Urothelium cell line (cell line): ENCODE measurements at regions not wholly inside any gene's neighbourhood (a gene's known extent, or its start where the extent isn't known, plus 50 kb on each side); places are given as distances from the start of the nearest gene placed in this dataset.

Source experiments
- DNase-seq: peaks from one replicate; pipeline ENCODE4 v3.0.0; 2011; ENCODE audit warnings: low spot score, mixed read lengths
- FAIRE-seq: peaks from 2 replicates; lab custom pipeline; 2011; peaks lifted over from hg19 to GRCh38; lab: Jason Lieb, UNC

DNA sequence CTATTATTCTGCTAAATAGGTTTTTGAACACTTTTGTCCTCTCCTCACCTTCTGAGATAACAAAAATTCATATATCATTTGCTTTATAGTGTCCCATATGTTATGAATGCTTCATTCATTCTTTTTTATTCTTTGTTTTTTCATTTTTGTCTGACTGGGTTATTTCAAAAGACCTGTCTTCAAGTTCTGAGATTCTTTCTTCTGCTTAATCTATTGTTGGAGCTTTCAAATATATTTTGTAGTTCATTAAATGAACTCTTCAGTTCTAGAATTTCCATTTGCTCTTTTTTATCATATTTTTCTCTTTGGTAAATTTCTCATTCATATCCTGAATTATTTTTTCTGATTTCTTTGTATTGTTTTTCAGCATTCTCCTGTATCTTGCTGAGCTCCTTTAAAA, 53.1 kb upstream of the SCIN start:
- no peak for DNase-seq
- no peak for FAIRE-seq

DNA sequence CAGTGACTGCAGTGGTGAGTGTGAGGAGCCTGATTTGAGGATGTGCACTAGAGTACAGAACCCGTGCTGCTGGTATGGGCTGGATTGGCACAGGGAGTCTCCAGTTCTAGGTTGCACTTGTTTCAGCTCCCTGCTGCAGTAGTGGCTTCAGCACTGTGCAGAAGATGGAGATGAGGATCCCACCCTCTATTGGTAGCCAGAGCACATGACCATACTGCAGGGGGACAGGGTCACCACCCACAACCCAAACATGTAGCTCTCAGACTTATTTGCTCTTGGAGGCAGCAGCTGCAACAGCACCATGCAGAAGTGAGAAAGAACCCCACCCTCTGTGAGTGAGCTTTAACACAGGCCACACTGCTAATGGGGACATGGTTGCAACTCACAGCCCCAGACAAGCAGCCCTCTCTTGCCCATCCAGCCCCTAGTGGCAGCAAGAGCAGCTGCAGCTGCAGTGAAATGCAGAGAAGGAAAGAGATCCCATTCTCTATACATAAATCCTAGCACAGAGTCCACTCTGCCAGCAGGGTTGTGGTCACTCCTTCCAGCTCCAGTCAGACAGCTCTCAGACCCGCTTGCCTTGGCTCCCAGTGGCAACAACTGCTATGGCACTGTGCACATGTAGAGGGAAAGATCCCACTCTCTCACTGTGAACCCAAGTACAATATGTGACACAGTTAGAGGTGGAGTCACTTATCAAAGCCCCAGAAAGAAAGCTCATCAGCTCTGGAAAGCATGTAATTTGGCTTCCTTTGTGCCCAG, 51.4 kb upstream of the SCIN start:
- DNase-seq (peak; percentile 14), FAIRE-seq (no peak)

DNA sequence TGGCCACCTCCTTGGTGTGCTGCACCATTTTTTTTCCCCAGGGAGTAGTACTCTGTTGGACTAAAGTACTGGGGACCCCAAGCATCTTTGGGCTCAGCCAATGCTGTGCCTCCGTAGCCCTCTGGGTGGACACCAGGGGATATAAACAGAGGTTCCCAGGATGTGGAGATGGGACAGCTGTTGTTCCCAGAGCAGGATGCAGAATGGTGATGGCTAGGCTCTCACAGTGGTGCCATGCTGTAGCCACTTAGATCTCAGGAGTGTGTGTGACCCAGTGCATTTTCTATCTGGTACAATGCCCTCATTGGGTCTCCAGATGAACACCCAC, 50.9 kb upstream of the SCIN start:
- DNase-seq: no peak
- FAIRE-seq: no peak
